ENCODE measurements at regions not wholly inside any gene's neighbourhood (a gene's known extent, or its start where the extent isn't known, plus 50 kb on each side); places are given as distances from the start of the nearest gene placed in this dataset.

DNA sequence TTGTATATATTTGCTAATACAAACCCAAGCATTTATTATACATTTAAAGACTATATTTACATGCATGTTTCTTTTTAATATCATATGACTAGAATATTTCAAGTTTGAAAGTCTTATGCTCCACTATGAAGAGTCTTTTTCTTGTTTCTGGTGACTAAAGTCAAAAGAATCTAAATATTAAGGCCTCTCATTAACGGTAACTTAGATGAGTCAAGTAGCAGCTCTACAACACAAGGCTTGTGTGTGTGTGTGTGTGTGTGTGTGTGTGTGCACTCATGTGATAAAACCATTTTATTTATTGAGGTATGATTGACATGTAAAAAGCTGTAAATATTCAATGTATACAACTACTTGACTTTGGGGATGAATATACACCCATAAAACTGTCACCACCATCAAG, 275.6 kb downstream of the TFAP2B start:
- Histone ChIP-seq H3K4me3 (ENCODE audit: low read length) (no peak overlapping the region), H3K27ac (ENCODE audit: low read length) (no peak overlapping the region), H3K4me1 (ENCODE audit: control insufficient read depth, insufficient read depth, low read length) (no peaks in the 10 kb centered on the region), H3K9me3 (replicated peaks; ENCODE audit: control insufficient read depth, low read depth, low read length) (peaks cover 3% of the 10 kb centered on the region), H3K36me3 (ENCODE audit: control insufficient read depth, insufficient read depth, low read length) (no peaks in the 10 kb centered on the region), H3K27me3 (ENCODE audit: control insufficient read depth, insufficient read depth, low read length) (no peaks in the 10 kb centered on the region)
- no CpG with 5 or more reads among the region's 1 CpG for WGBS (ENCODE audit: insufficient coverage)
- DNase-seq: no peak

DNA sequence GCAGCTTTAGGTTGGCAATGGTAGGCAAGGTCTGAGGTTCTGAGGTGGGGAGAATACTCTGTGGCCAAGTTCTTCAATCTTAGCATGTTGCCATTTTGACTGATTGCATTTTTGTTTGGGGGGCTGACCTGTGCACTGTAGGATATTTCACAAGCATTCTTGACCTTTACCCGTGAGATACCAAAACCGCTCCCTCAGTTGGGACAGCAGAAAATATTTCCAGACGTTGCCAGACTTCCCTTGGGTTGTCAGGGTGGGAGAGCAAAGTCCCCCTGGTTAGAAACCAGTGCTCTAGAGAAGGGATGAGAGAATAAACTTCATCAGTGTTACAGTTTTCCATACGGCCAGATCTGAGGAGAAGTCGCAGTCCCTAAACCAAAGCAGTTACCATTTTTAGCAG, 279.6 kb downstream of the TFAP2B start:
- no peaks in the 10 kb centered on the region for H3K9me3 ChIP-seq (replicated peaks; ENCODE audit: control insufficient read depth, low read depth, low read length)
- 80% methylated on average over 1 of the region's 5 CpGs for WGBS (ENCODE audit: insufficient coverage)
- no peaks in the 10 kb centered on the region for H3K27me3 ChIP-seq (ENCODE audit: control insufficient read depth, insufficient read depth, low read length)
- H3K4me3 ChIP-seq (ENCODE audit: low read length): no peak overlapping the region
- no peaks in the 10 kb centered on the region for H3K4me1 ChIP-seq (ENCODE audit: control insufficient read depth, insufficient read depth, low read length)
- H3K36me3 ChIP-seq (ENCODE audit: control insufficient read depth, insufficient read depth, low read length): no peaks in the 10 kb centered on the region
- no peak for DNase-seq
- no peak overlapping the region for H3K27ac ChIP-seq (ENCODE audit: low read length)

DNA sequence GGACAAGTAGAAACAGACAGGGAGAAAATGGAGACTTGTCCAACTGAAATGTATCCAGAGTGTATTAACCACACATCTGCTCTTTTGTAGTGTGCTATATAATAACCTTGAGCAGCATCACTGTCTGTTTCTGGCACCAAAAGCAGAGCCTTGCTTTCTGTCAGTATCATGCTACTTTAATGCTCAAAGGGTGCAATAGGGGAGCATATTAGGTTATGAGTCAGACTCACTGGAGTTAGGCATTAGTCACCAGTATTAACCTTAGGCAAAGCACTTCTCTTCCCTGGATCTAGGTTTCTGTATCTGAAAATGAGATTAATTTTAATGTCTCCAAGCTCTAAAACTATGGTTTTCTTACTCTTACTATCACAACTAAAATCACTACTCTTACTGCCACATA, 280.1 kb downstream of the TFAP2B start:
- Histone ChIP-seq H3K4me3 (ENCODE audit: low read length) (no peak overlapping the region), H3K4me1 (ENCODE audit: control insufficient read depth, insufficient read depth, low read length) (no peaks in the 10 kb centered on the region), H3K27me3 (ENCODE audit: control insufficient read depth, insufficient read depth, low read length) (no peaks in the 10 kb centered on the region), H3K9me3 (replicated peaks; ENCODE audit: control insufficient read depth, low read depth, low read length) (no peaks in the 10 kb centered on the region), H3K27ac (ENCODE audit: low read length) (no peak overlapping the region), H3K36me3 (ENCODE audit: control insufficient read depth, insufficient read depth, low read length) (no peaks in the 10 kb centered on the region)
- DNase-seq: no peak

DNA sequence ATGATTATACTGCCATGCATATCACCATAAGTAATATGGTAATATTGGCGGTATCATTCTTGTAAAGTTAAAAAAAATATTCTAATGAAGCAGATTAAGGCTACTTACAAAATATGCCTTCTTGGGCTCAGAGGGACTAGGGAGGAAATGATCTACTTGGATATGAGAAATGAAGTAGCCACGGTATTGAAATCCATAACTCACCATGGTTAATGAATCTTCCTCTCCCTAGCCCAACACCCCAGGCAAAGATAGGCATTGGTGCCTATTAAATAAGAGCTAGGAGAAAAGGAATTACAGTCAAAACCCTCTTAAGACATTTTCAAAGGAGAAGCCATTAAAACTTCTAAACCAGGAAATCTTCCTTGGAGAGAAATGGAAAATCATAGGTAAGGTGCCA, 280.5 kb downstream of the TFAP2B start:
- Histone ChIP-seq H3K27me3 (ENCODE audit: control insufficient read depth, insufficient read depth, low read length) (no peaks in the 10 kb centered on the region), H3K9me3 (replicated peaks; ENCODE audit: control insufficient read depth, low read depth, low read length) (no peaks in the 10 kb centered on the region), H3K4me3 (ENCODE audit: low read length) (no peak overlapping the region), H3K27ac (ENCODE audit: low read length) (no peak overlapping the region), H3K36me3 (ENCODE audit: control insufficient read depth, insufficient read depth, low read length) (no peaks in the 10 kb centered on the region), H3K4me1 (ENCODE audit: control insufficient read depth, insufficient read depth, low read length) (no peaks in the 10 kb centered on the region)
- WGBS (ENCODE audit: insufficient coverage): no CpG with 5 or more reads among the region's 2 CpGs
- no peak for DNase-seq

DNA sequence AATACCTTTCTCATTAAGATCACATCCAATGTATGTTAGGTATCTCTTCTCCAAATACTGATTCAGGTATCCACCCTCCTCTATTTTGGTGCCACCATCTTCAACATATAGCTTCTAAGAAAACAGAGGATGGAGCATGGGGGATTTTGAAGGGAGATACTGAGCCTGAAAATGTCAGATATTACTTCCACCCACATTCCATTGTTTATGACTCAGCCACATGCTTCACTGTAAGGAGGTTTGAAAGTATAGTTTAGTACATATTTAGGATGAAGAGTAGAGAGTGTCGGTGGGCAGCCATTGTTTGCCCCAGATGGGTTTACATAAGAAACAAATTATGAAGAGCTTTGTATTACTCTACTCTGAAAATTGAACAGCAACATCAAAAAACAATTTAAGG, 286.7 kb downstream of the TFAP2B start:
- Histone ChIP-seq H3K27ac (ENCODE audit: low read length) (no peak overlapping the region), H3K4me1 (ENCODE audit: control insufficient read depth, insufficient read depth, low read length) (no peaks in the 10 kb centered on the region), H3K36me3 (ENCODE audit: control insufficient read depth, insufficient read depth, low read length) (no peaks in the 10 kb centered on the region), H3K27me3 (ENCODE audit: control insufficient read depth, insufficient read depth, low read length) (no peaks in the 10 kb centered on the region), H3K4me3 (ENCODE audit: low read length) (no peak overlapping the region), H3K9me3 (replicated peaks; ENCODE audit: control insufficient read depth, low read depth, low read length) (no peaks in the 10 kb centered on the region)
- no peak for DNase-seq
- WGBS (ENCODE audit: insufficient coverage): no CpG with 5 or more reads among the region's 1 CpG

DNA sequence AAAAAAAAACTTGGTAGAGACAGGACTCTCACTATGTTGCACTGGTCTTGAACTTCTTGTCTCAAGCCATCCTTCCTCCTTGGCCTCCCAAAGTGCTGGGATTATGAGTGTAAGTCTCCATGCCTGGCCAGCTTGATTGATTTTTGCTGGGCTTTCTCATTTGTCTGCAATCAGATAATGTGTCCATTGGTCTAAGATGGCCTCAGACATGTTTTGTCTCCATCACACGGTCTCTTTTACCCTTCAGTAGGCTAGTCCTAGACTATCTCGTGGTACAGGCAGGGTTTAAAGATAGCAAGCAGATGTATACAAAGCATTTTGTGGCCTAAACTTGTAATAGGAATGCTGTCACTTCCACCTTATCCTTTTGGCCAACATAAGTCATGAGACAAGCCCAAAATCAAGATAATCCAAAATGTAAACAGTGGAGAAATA, 289.1 kb downstream of the TFAP2B start:
- Histone ChIP-seq H3K36me3 (ENCODE audit: control insufficient read depth, insufficient read depth, low read length) (no peaks in the 10 kb centered on the region), H3K27me3 (ENCODE audit: control insufficient read depth, insufficient read depth, low read length) (no peaks in the 10 kb centered on the region), H3K4me1 (ENCODE audit: control insufficient read depth, insufficient read depth, low read length) (no peaks in the 10 kb centered on the region), H3K4me3 (ENCODE audit: low read length) (no peak overlapping the region), H3K27ac (ENCODE audit: low read length) (no peak overlapping the region), H3K9me3 (replicated peaks; ENCODE audit: control insufficient read depth, low read depth, low read length) (no peaks in the 10 kb centered on the region)
- WGBS (ENCODE audit: insufficient coverage): no CpG with 5 or more reads among the region's 2 CpGs
- no peak for DNase-seq

DNA sequence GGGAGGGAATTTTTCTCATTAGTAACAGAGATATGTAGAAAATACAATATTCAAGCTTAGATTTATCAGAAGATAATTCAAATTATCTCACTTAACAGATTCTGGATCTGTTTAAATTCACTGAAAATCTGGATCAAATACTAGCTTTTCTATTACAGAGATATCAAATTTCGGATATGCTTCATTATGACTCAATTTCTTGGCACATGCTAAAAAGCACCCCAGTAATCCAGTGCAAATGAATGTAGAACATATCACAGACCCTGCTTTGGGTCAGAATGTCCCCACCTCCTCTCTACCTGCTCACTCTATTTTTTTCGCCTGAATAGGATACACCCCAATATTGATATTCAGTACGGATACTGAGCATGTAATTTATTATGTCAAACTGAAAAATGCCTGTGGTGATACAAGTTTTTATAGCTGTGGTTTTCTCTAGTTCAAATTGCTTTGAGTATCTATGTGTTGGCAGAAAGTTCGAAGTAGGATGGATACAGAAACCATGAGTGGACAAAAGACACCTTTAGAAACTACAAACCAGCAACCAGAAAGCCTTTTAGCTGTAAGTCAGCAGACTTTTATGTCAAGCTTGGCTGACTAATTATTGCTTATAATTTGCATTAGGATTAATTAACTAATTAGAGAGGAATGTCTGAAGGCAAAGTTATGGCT, 290.0 kb downstream of the TFAP2B start:
- Histone ChIP-seq H3K27me3 (ENCODE audit: control insufficient read depth, insufficient read depth, low read length) (no peaks in the 10 kb centered on the region), H3K4me1 (ENCODE audit: control insufficient read depth, insufficient read depth, low read length) (no peaks in the 10 kb centered on the region), H3K4me3 (ENCODE audit: low read length) (no peak overlapping the region), H3K27ac (ENCODE audit: low read length) (no peak overlapping the region), H3K9me3 (replicated peaks; ENCODE audit: control insufficient read depth, low read depth, low read length) (no peaks in the 10 kb centered on the region), H3K36me3 (ENCODE audit: control insufficient read depth, insufficient read depth, low read length) (no peaks in the 10 kb centered on the region)
- DNase-seq: no peak
- 85% methylated on average over 1 of the region's 4 CpGs for WGBS (ENCODE audit: insufficient coverage)

DNA sequence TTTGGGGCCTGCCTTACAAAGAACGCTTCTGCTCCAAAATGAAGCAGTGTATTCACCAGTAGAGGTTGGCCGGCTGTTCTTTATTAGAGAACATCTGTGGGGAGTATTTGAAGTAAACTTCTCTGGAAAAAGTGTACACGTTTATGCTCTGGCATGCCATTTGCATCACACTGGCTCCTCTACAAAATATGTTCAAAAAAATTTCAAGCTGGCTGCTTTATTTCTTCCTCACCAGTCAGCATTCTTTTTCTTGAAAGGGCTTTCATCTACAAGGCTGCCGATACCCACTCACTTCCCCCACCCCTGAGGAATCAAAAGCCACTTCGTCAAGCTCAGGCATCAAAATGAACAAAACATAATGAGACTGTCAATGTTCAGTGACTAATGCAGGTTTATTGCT, 294.1 kb downstream of the TFAP2B start:
- Histone ChIP-seq H3K27ac (ENCODE audit: low read length) (no peak overlapping the region), H3K4me1 (ENCODE audit: control insufficient read depth, insufficient read depth, low read length) (no peaks in the 10 kb centered on the region), H3K27me3 (ENCODE audit: control insufficient read depth, insufficient read depth, low read length) (no peaks in the 10 kb centered on the region), H3K4me3 (ENCODE audit: low read length) (no peak overlapping the region), H3K36me3 (ENCODE audit: control insufficient read depth, insufficient read depth, low read length) (no peaks in the 10 kb centered on the region), H3K9me3 (replicated peaks; ENCODE audit: control insufficient read depth, low read depth, low read length) (no peaks in the 10 kb centered on the region)
- WGBS (ENCODE audit: insufficient coverage): 29% methylated on average over 1 of the region's 5 CpGs
- DNase-seq: peak; percentile 30

DNA sequence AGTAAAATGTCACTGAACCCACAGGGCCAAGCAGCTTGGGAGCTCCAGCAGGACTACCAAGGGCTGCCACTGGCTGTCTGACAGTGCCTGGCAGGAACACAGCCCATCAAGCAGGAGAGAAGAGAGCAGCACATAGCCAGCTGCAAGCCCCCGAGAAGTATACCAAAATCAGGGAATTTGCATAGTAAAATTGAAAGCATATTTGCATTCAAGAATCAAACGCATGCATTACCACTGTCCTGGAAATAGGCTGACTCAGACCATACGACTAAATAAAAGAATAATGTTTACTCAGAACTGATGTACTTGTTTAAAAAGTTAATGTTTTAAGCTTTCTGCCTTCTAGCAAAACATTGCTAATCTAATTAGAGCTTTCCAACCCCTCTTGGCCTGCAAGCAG, 298.1 kb downstream of the TFAP2B start:
- H3K27me3 ChIP-seq (ENCODE audit: control insufficient read depth, insufficient read depth, low read length): no peaks in the 10 kb centered on the region
- no peaks in the 10 kb centered on the region for H3K9me3 ChIP-seq (replicated peaks; ENCODE audit: control insufficient read depth, low read depth, low read length)
- H3K4me1 ChIP-seq (ENCODE audit: control insufficient read depth, insufficient read depth, low read length): no peaks in the 10 kb centered on the region
- no CpG with 5 or more reads among the region's 3 CpGs for WGBS (ENCODE audit: insufficient coverage)
- DNase-seq: no peak
- no peak overlapping the region for H3K4me3 ChIP-seq (ENCODE audit: low read length)
- no peak overlapping the region for H3K27ac ChIP-seq (ENCODE audit: low read length)
- no peaks in the 10 kb centered on the region for H3K36me3 ChIP-seq (ENCODE audit: control insufficient read depth, insufficient read depth, low read length)

DNA sequence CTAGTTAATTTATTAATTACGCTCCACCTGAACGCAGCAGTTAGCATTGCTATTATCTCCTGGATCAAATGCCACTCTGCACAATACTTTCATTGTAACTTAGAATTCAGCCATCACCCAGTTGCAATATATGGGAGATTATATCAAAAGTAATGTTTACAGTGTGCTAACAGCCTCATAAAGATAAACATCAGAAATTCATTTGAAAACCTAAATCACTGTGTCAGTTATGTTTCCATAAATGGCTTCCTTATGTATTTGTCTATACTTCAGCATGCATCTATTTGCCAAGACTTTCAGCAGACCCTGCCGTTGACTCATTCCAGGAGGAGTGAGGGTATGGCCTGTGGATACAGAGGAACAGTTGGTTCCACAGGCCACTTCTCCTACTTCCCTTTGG, 300.1 kb downstream of the TFAP2B start:
- Histone ChIP-seq H3K4me3 (ENCODE audit: low read length) (no peak overlapping the region), H3K36me3 (ENCODE audit: control insufficient read depth, insufficient read depth, low read length) (no peaks in the 10 kb centered on the region), H3K27me3 (ENCODE audit: control insufficient read depth, insufficient read depth, low read length) (no peaks in the 10 kb centered on the region), H3K9me3 (replicated peaks; ENCODE audit: control insufficient read depth, low read depth, low read length) (no peaks in the 10 kb centered on the region), H3K4me1 (ENCODE audit: control insufficient read depth, insufficient read depth, low read length) (no peaks in the 10 kb centered on the region), H3K27ac (ENCODE audit: low read length) (no peak overlapping the region)
- no CpG with 5 or more reads among the region's 3 CpGs for WGBS (ENCODE audit: insufficient coverage)
- no peak for DNase-seq

DNA sequence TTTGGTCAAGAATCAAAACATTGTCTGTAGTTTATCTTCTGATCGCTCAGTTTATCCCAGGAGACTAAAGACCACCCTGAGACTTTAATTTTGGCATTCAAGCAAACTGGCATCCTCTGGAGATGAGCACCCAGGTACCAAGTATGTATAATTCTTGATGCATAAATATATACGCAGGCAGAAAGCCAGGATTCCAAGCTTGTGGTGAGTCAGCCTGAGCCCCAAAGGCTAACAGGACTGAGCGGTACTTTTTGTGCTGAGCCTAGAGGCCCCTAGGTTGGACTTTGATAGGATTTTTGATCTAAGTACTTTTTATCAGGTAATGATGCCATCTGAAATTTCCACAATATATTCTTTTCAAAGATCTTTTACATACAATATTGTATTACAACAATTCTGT, 301.3 kb downstream of the TFAP2B start:
- H3K4me3 ChIP-seq (ENCODE audit: low read length): no peak overlapping the region
- WGBS (ENCODE audit: insufficient coverage): 83% methylated on average over 2 of the region's 3 CpGs
- H3K27me3 ChIP-seq (ENCODE audit: control insufficient read depth, insufficient read depth, low read length): no peaks in the 10 kb centered on the region
- no peaks in the 10 kb centered on the region for H3K4me1 ChIP-seq (ENCODE audit: control insufficient read depth, insufficient read depth, low read length)
- H3K9me3 ChIP-seq (replicated peaks; ENCODE audit: control insufficient read depth, low read depth, low read length): no peaks in the 10 kb centered on the region
- no peaks in the 10 kb centered on the region for H3K36me3 ChIP-seq (ENCODE audit: control insufficient read depth, insufficient read depth, low read length)
- DNase-seq: no peak
- H3K27ac ChIP-seq (ENCODE audit: low read length): no peak overlapping the region
